GM19239 (cell line): ENCODE measurements at regions not wholly inside any gene's neighbourhood (a gene's known extent, or its start where the extent isn't known, plus 50 kb on each side); places are given as distances from the start of the nearest gene placed in this dataset.

Experiments
- DNase-seq: peaks from one replicate; pipeline ENCODE4 v3.0.0; 2011; ENCODE audit warnings: low spot score; ENCODE audit not compliant: insufficient read length
- FAIRE-seq: peaks from 2 replicates; lab custom pipeline; 2011; peaks lifted over from hg19 to GRCh38; lab: Jason Lieb, UNC

GRCh38 chr2:201018636-201019035 is 52.8 kb downstream of the HYCC2 start:
- FAIRE-seq, result peak; percentile 4

GRCh38 chr2:201016859-201017258 is 53.4 kb upstream of the ORC2 start:
- no peak for DNase-seq

More at GRCh38 chr2:201018636-201019035, 52.8 kb downstream of the HYCC2 start:
- no peak for DNase-seq

More at GRCh38 chr2:201016859-201017258, 53.4 kb upstream of the ORC2 start:
- no peak for FAIRE-seq
